Activated CD8-positive, alpha-beta T cell treated with anti-CD3 and anti-CD28 coated beads for 36 hours (primary cell): ENCODE measurements at regions not wholly inside any gene's neighbourhood (a gene's known extent, or its start where the extent isn't known, plus 50 kb on each side); places are given as distances from the start of the nearest gene placed in this dataset.

Source experiments
- ATAC-seq: fragments of 200-7000 bp; cut with Tn5 transposase; one replicate; pipeline ENCODE4 v1.10.0; 2021; ENCODE audit warnings: mild to moderate bottlenecking, moderate library complexity
- CTCF ChIA-PET: fragments of 350-600 bp; sonication (Branson Sonifier 250); formaldehyde crosslinking; loops from one replicate; lab custom pipeline; 2021; ENCODE audit warnings: antibody characterized with exemption; lab: Charles Lee
- POLR2A ChIA-PET: fragments of 350-600 bp; sonication (Branson Sonifier 250); formaldehyde crosslinking; loops from one replicate; lab custom pipeline; 2021; ENCODE audit warnings: antibody characterized with exemption; lab: Charles Lee
- DNase-seq: peaks from one replicate; pipeline ENCODE4 v3.0.0-alpha.2; 2020
- H3K27ac Mint-ChIP-seq: one replicate; pipeline ENCODE4 v1.8.0; 2021; ENCODE audit warnings: mild to moderate bottlenecking, mixed read lengths
- H3K27me3 Mint-ChIP-seq: one replicate; pipeline ENCODE4 v1.8.0; 2021; ENCODE audit warnings: mixed read lengths
- H3K36me3 Mint-ChIP-seq: one replicate; pipeline ENCODE4 v1.8.0; 2021; ENCODE audit warnings: low read depth, mixed read lengths
- H3K4me1 Mint-ChIP-seq: one replicate; pipeline ENCODE4 v1.8.0; 2021; ENCODE audit warnings: low read depth, mixed read lengths
- H3K4me3 Mint-ChIP-seq: one replicate; pipeline ENCODE4 v1.8.0; 2021; ENCODE audit warnings: mild to moderate bottlenecking, moderate library complexity, mixed read lengths
- H3K9me3 Mint-ChIP-seq: one replicate; pipeline ENCODE4 v1.8.0; 2021; ENCODE audit warnings: mixed read lengths
- intact Hi-C: fragments of 100-400 bp; cut with micrococcal nuclease; formaldehyde crosslinking; loops from one replicate; pipeline ENCODE4 v1.10.0; 2022
- TF ChIP-seq, protein P1 (sequence below): fragments of 200-600 bp; IDR thresholded peaks from one replicate; pipeline ENCODE4 v1.8.0; 2022; ENCODE audit warnings: antibody characterized with exemption, mild to moderate bottlenecking

DNA sequence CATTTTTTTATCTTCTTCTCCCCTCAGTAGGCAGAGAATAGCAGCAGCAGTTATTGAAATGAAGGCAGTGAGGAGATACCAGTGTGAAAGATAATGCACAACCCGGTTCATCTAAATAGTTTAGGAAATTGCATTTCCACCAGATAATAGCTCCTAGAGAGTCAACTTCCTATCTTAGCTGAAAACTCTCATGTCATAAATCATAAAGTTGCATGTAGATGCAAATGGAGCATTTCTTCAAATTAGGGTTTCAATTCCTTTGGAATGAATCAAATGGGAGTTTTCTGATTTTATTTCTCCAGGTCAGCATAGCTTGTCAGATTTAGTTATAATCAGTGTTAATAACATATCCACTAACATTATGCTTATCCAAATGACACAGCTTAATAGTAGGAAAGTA, 335.3 kb downstream of the CNTNAP4 start:
- Mint-ChIP-seq H3K27ac (no peak overlapping the region), H3K36me3 (no peaks in the 10 kb centered on the region), H3K9me3 (peaks cover 3% of the 10 kb centered on the region), H3K4me1 (no peaks in the 10 kb centered on the region), H3K27me3 (no peaks in the 10 kb centered on the region), H3K4me3 (no peak overlapping the region)
- ChIA-PET POLR2A (no interaction called here), CTCF (no interaction called here)
- TF ChIP-seq, protein P1, sequence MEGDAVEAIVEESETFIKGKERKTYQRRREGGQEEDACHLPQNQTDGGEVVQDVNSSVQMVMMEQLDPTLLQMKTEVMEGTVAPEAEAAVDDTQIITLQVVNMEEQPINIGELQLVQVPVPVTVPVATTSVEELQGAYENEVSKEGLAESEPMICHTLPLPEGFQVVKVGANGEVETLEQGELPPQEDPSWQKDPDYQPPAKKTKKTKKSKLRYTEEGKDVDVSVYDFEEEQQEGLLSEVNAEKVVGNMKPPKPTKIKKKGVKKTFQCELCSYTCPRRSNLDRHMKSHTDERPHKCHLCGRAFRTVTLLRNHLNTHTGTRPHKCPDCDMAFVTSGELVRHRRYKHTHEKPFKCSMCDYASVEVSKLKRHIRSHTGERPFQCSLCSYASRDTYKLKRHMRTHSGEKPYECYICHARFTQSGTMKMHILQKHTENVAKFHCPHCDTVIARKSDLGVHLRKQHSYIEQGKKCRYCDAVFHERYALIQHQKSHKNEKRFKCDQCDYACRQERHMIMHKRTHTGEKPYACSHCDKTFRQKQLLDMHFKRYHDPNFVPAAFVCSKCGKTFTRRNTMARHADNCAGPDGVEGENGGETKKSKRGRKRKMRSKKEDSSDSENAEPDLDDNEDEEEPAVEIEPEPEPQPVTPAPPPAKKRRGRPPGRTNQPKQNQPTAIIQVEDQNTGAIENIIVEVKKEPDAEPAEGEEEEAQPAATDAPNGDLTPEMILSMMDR, result no peak
- ATAC-seq, result no peak
- DNase-seq, result no peak
- intact Hi-C loops, result no loop called here

DNA sequence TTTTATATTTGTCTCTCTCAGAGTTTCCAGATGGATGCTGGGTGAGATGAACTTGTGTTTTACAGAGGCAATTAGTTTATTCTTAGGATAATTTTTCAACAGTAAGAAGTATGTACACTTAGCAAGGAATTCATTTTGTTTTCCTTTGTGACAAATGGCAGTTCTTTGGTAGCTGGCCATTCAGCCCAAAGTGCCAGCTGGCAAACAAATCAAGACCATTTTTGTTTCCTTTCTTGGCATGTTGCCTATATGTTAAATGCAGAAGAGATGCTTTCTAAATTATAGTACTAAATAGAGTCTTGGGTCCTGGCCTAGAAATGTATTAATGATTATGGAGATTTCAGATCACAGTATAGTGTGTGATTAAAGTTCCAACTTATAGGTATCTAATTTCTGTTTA, 337.1 kb downstream of the CNTNAP4 start:
- H3K9me3 Mint-ChIP-seq, result no peaks in the 10 kb centered on the region
- ChIA-PET POLR2A (no interaction called here), CTCF (no interaction called here)

DNA sequence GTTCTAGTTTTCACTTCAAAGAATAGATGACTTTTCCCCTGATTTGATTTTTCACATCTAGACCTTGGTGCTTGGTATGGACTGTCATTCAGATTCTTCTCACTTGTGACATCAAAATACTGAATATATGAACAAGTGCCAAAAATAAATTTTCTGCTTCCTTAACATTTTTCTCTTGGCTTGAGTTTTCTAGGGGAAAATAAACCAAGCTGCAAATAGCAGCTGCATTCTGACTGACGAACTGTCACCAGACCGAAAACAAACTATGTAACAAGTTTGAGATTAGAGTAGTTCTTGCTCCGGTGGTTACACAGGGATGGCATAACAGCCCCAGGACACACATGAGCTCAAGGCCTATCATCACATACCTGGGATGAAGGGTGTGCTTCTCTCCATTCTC, 345.7 kb downstream of the CNTNAP4 start:
- Mint-ChIP-seq H3K4me1 (no peaks in the 10 kb centered on the region), H3K27me3 (no peaks in the 10 kb centered on the region), H3K9me3 (no peaks in the 10 kb centered on the region), H3K27ac (no peak overlapping the region), H3K36me3 (no peaks in the 10 kb centered on the region), H3K4me3 (no peak overlapping the region)
- ChIA-PET CTCF (no interaction called here), POLR2A (no interaction called here)
- no peak for DNase-seq
- intact Hi-C loops, result no loop called here
- no peak for ATAC-seq
- TF ChIP-seq, protein P1, result no peak

More for the DNA sequence above, 337.1 kb downstream of the CNTNAP4 start:
- H3K4me3 Mint-ChIP-seq, result no peak overlapping the region
- no peaks in the 10 kb centered on the region for H3K4me1 Mint-ChIP-seq
- H3K27me3 Mint-ChIP-seq, result no peaks in the 10 kb centered on the region
- ATAC-seq (no peak), DNase-seq (no peak)
- intact Hi-C loops, result no loop called here
- no peaks in the 10 kb centered on the region for H3K36me3 Mint-ChIP-seq
- TF ChIP-seq, protein P1, result no peak
- no peak overlapping the region for H3K27ac Mint-ChIP-seq

DNA sequence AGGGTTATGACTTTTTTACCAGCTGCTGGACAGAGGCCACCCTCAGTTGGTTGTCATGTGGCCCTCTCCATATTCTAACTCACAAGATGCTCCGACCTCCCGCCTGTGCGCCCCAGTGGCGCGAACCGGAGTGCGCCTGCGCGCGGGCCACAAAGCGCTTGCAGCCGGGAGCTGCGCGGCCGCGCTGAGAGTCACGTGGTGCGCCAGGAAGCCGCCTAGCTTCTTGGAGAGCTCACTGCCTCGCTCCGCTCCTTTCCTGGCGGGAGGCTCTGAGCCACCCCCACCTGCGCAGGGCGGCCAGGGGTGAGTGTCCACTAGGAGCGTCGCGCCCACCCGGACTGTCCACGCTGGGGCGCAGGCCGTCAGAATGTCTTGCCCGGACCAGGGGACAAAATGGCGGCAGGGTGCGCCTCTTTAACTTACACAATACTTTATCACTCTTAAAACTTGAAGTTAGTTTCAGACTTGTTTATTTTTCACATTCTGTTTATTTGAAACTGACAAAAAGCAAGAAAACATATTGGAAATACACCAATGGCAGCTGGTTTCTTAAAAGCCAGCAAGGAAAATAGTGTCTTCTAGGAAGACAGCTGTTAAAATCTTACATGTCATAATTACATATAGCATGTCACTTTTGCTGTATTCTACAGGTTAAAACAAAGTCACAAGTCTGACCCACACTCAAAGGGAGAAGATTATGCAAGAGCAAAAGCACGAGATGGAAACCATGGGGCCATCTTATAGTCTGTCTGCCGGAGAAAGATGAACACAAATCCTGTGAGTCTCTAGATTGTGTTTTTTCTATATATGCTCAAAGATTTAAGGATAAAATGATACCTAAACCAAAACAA, 357.9 kb downstream of the CNTNAP4 start:
- H3K27me3 Mint-ChIP-seq, result no peaks in the 10 kb centered on the region
- intact Hi-C loops, result no loop called here
- no peak overlapping the region for H3K4me3 Mint-ChIP-seq
- CTCF ChIA-PET, result interaction anchor here (1.4 kb wide), 1 partner anchor 535 kb away, joined by 3 read pairs; no protein-coding TSS in a partner anchor
- POLR2A ChIA-PET, result no interaction called here
- TF ChIP-seq, protein P1, result no peak
- no peaks in the 10 kb centered on the region for H3K4me1 Mint-ChIP-seq
- peaks cover 23% of the 10 kb centered on the region for H3K9me3 Mint-ChIP-seq
- H3K27ac Mint-ChIP-seq, result no peak overlapping the region
- H3K36me3 Mint-ChIP-seq, result no peaks in the 10 kb centered on the region
- no peak for DNase-seq
- no peak for ATAC-seq

DNA sequence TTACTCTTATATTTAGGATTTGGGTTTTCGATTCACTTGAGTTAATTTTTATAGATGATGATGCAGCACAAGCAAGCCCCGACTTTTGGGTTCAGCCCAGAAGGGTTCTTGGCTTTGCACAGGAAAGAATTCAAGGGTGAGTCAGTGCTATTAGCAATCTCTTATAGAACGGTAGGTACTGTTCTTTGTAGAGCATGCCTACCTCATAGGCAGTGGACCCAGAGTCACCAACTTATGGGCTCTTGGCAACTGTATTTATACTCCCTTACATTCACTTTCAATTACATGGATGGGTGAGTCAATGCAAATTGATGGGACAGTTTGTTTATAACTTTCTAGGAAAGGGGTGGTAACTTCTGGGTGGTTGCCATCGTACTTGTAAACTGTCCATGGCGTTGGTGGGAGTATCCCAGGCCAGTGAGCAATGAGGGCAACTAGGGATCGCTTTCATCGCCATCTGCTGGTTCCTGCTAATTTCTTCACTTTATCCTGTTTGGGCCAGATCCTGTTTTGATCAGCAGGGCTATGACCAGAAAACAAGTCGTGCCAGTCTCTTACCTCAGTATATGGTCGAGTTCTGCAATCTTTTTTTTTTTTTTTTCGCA, 362.6 kb downstream of the CNTNAP4 start:
- Mint-ChIP-seq H3K4me1 (no peaks in the 10 kb centered on the region), H3K9me3 (peaks cover 7% of the 10 kb centered on the region), H3K27ac (no peak overlapping the region), H3K27me3 (no peaks in the 10 kb centered on the region), H3K36me3 (no peaks in the 10 kb centered on the region), H3K4me3 (no peak overlapping the region)
- ChIA-PET POLR2A (no interaction called here), CTCF (no interaction called here)
- TF ChIP-seq, protein P1, result no peak
- intact Hi-C loops, result no loop called here
- no peak for ATAC-seq
- DNase-seq, result no peak
